Fibroblast of skin of scalp (primary cell): ENCODE measurements at regions not wholly inside any gene's neighbourhood (a gene's known extent, or its start where the extent isn't known, plus 50 kb on each side); places are given as distances from the start of the nearest gene placed in this dataset.
"Not testable (repeated sequence)": the region's sequence is repeated elsewhere in the genome, so short reads cannot be mapped to it uniquely, and the experiment has no call there.

Experiments
- DNase-seq: peaks from one replicate; pipeline ENCODE4 v3.0.0-alpha.2; 2013

- DNase-seq = no peak
Observed at GRCh38 chr10:62662486-62662885, 142.0 kb upstream of the ADO start.

GRCh38 chr10:62665771-62666170, 138.7 kb upstream of the ADO start:
- DNase-seq = no peak

- DNase-seq = no peak
Observed at GRCh38 chr10:62666275-62666674, 138.2 kb upstream of the ADO start.

GRCh38 chr10:62669341-62669740, 135.2 kb upstream of the ADO start:
- DNase-seq = no peak

GRCh38 chr10:62671104-62671503, 133.4 kb upstream of the ADO start:
- DNase-seq = no peak

- no peak for DNase-seq
Observed at GRCh38 chr10:62681211-62681940, 123.1 kb upstream of the ADO start.

GRCh38 chr10:62684911-62685310, 119.6 kb upstream of the ADO start:
- DNase-seq = no peak

GRCh38 chr10:62687230-62687748, 117.2 kb upstream of the ADO start:
- peak; percentile 19 for DNase-seq

- no peak for DNase-seq
Observed at GRCh38 chr10:62688971-62689700, 115.4 kb upstream of the ADO start.

- DNase-seq = no peak
Observed at GRCh38 chr10:62689712-62690111, 114.8 kb upstream of the ADO start.

GRCh38 chr10:62690703-62691102, 113.8 kb upstream of the ADO start:
- no peak for DNase-seq

GRCh38 chr10:62691336-62691735, 113.2 kb upstream of the ADO start:
- DNase-seq = no peak

- no peak for DNase-seq
Observed at GRCh38 chr10:62692085-62692484, 112.4 kb upstream of the ADO start.

GRCh38 chr10:62693306-62693705, 111.2 kb upstream of the ADO start:
- no peak for DNase-seq

GRCh38 chr10:62694537-62695126, 109.9 kb upstream of the ADO start:
- no peak for DNase-seq

GRCh38 chr10:62696798-62697197, 107.7 kb upstream of the ADO start:
- no peak for DNase-seq

- no peak for DNase-seq
Observed at GRCh38 chr10:62699148-62699547, 105.4 kb upstream of the ADO start.

GRCh38 chr10:62704121-62704520, 100.4 kb upstream of the ADO start:
- not testable (repeated sequence) for DNase-seq

- no peak for DNase-seq
Observed at GRCh38 chr10:62705789-62706188, 98.7 kb upstream of the ADO start.

- DNase-seq = no peak
Observed at GRCh38 chr10:62707810-62708209, 96.7 kb upstream of the ADO start.

GRCh38 chr10:62708569-62708968, 96.0 kb upstream of the ADO start:
- DNase-seq = no peak

- no peak for DNase-seq
Observed at GRCh38 chr10:62709200-62709599, 95.3 kb upstream of the ADO start.

GRCh38 chr10:62710182-62710581, 94.3 kb upstream of the ADO start:
- no peak for DNase-seq

GRCh38 chr10:62715383-62715782, 89.1 kb upstream of the ADO start:
- peak; percentile 4 for DNase-seq
